ENCODE measurements at regions not wholly inside any gene's neighbourhood (a gene's known extent, or its start where the extent isn't known, plus 50 kb on each side); places are given as distances from the start of the nearest gene placed in this dataset.

DNA sequence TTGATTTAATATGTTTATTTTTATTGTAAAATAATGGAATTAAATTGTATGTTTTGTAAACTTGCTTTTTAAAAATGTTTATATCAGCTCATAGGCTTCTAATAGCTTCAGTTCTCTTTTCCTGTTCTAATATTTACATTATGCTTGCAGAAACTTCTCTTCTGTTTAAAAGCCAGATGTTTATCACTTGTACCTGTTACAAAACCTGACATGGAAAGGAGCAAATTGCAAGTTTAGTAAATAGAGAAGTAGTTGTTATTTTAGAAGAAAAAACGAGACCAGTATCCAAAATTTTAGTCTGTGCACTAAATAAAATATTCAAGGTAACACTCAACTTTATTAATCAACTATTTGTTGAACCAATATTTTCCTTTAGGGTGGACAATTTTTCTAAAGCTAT lies 69.4 kb upstream of the GUCY1A1 start:
- Mint-ChIP-seq H3K27ac (ENCODE audit: low read depth, unreplicated experiment) (no peak overlapping the region), H3K4me3 (ENCODE audit: unreplicated experiment) (no peak overlapping the region), H3K36me3 (ENCODE audit: insufficient read depth, unreplicated experiment) (no peaks in the 10 kb centered on the region), H3K4me1 (ENCODE audit: insufficient read depth, unreplicated experiment) (peaks cover 3% of the 10 kb centered on the region), H3K9me3 (ENCODE audit: unreplicated experiment) (no peaks in the 10 kb centered on the region), H3K27me3 (ENCODE audit: insufficient read depth, unreplicated experiment) (no peaks in the 10 kb centered on the region)
- intact Hi-C loops (cut with micrococcal nuclease) = no loop called here
- BruUV-seq (replicated peaks) = no TSS peak
- CTCF ChIA-PET = no interaction called here
- no peak for DNase-seq (ENCODE audit: unreplicated experiment)
- POLR2A ChIA-PET = no interaction called here
- TF ChIP-seq, protein P1, sequence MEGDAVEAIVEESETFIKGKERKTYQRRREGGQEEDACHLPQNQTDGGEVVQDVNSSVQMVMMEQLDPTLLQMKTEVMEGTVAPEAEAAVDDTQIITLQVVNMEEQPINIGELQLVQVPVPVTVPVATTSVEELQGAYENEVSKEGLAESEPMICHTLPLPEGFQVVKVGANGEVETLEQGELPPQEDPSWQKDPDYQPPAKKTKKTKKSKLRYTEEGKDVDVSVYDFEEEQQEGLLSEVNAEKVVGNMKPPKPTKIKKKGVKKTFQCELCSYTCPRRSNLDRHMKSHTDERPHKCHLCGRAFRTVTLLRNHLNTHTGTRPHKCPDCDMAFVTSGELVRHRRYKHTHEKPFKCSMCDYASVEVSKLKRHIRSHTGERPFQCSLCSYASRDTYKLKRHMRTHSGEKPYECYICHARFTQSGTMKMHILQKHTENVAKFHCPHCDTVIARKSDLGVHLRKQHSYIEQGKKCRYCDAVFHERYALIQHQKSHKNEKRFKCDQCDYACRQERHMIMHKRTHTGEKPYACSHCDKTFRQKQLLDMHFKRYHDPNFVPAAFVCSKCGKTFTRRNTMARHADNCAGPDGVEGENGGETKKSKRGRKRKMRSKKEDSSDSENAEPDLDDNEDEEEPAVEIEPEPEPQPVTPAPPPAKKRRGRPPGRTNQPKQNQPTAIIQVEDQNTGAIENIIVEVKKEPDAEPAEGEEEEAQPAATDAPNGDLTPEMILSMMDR (IDR thresholded peaks at IDR 0.05; ENCODE audit: unreplicated experiment) = no peak

DNA sequence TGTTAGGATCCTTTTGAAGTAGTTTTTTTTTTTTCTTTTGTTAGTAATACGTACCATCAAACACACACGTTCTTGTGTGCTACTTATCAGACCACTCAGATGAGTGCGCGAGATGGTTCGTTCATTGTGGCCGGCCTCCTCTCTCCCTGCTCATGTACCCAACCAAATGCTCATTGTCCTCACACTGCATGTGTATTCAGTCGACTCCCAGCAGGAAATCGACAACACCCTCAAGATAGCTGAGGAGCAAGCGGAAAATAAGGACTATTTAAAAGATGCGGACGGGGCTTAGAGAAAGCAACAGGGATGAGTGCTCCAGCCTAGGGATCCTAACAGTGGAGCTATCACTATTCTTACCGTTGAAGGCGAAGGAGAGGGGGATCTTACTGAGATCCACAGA lies 72.9 kb upstream of the GUCY1A1 start:
- H3K4me3 Mint-ChIP-seq (ENCODE audit: unreplicated experiment) = no peak overlapping the region
- H3K27me3 Mint-ChIP-seq (ENCODE audit: insufficient read depth, unreplicated experiment) = no peaks in the 10 kb centered on the region
- POLR2A ChIA-PET = no interaction called here
- CTCF ChIA-PET = interaction anchor here (1.3 kb wide), 1 partner anchor 9 kb away, joined by 4 read pairs; no protein-coding TSS in a partner anchor
- no peaks in the 10 kb centered on the region for H3K36me3 Mint-ChIP-seq (ENCODE audit: insufficient read depth, unreplicated experiment)
- DNase-seq (ENCODE audit: unreplicated experiment) = no peak
- H3K27ac Mint-ChIP-seq (ENCODE audit: low read depth, unreplicated experiment) = no peak overlapping the region
- BruUV-seq (replicated peaks) = no TSS peak
- intact Hi-C loops (cut with micrococcal nuclease) = no loop called here
- TF ChIP-seq, protein P1 (IDR thresholded peaks at IDR 0.05; ENCODE audit: unreplicated experiment) = no peak
- H3K9me3 Mint-ChIP-seq (ENCODE audit: unreplicated experiment) = no peaks in the 10 kb centered on the region
- no peaks in the 10 kb centered on the region for H3K4me1 Mint-ChIP-seq (ENCODE audit: insufficient read depth, unreplicated experiment)

DNA sequence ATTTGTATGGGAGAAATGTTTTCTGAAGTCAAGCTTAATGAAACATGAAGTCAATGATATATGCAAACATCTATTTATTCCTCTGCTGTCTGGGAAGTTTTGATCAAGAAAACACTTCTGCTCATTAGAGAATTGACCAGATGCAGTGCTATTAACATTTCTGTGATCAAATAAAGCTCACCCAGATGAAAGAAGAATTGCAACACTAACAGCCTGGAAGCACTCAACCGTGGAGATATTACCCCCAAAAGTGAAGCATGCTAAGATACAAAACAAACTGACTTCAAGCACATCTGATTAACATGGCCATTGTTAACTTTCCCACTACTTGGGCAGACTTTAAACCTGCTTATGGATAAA lies 73.7 kb upstream of the GUCY1A1 start:
- Mint-ChIP-seq H3K27me3 (ENCODE audit: insufficient read depth, unreplicated experiment) (no peaks in the 10 kb centered on the region), H3K27ac (ENCODE audit: low read depth, unreplicated experiment) (no peak overlapping the region), H3K4me1 (ENCODE audit: insufficient read depth, unreplicated experiment) (no peaks in the 10 kb centered on the region), H3K4me3 (ENCODE audit: unreplicated experiment) (no peak overlapping the region), H3K9me3 (ENCODE audit: unreplicated experiment) (no peaks in the 10 kb centered on the region), H3K36me3 (ENCODE audit: insufficient read depth, unreplicated experiment) (no peaks in the 10 kb centered on the region)
- BruUV-seq (replicated peaks) = no TSS peak
- DNase-seq (ENCODE audit: unreplicated experiment) = no peak
- TF ChIP-seq, protein P1 (IDR thresholded peaks at IDR 0.05; ENCODE audit: unreplicated experiment) = no peak
- ChIA-PET POLR2A (no interaction called here), CTCF (no interaction called here)
- intact Hi-C loops (cut with micrococcal nuclease) = no loop called here

GRCh38 chr4:155592179-155592937 lies 74.3 kb upstream of the GUCY1A1 start:
- no peak for DNase-seq (ENCODE audit: unreplicated experiment)
- H3K27ac Mint-ChIP-seq (ENCODE audit: low read depth, unreplicated experiment) = no peak overlapping the region

More at GRCh38 chr4:155592179-155592937, 74.3 kb upstream of the GUCY1A1 start:
- H3K9me3 Mint-ChIP-seq (ENCODE audit: unreplicated experiment) = no peaks in the 10 kb centered on the region
- H3K4me3 Mint-ChIP-seq (ENCODE audit: unreplicated experiment) = no peak overlapping the region
- intact Hi-C loops (cut with micrococcal nuclease) = no loop called here
- no TSS peak for BruUV-seq (replicated peaks)
- CTCF ChIA-PET = no interaction called here
- no peaks in the 10 kb centered on the region for H3K27me3 Mint-ChIP-seq (ENCODE audit: insufficient read depth, unreplicated experiment)
- POLR2A ChIA-PET = no interaction called here
- H3K4me1 Mint-ChIP-seq (ENCODE audit: insufficient read depth, unreplicated experiment) = no peaks in the 10 kb centered on the region
- TF ChIP-seq, protein P1 (IDR thresholded peaks at IDR 0.05; ENCODE audit: unreplicated experiment) = no peak
- no peaks in the 10 kb centered on the region for H3K36me3 Mint-ChIP-seq (ENCODE audit: insufficient read depth, unreplicated experiment)

Data from MCF 10A (cell line).